KG1 (cell line): ENCODE measurements at regions not wholly inside any gene's neighbourhood (a gene's known extent, or its start where the extent isn't known, plus 50 kb on each side); places are given as distances from the start of the nearest gene placed in this dataset.
"Not testable (repeated sequence)": the region's sequence is repeated elsewhere in the genome, so short reads cannot be mapped to it uniquely, and the experiment has no call there.

Source experiments
- DNase-seq: peaks from one replicate; lab custom pipeline; 2025; lab: John Stamatoyannopoulos, UW

GRCh38 chr7:68393051-68393450 is 1205.2 kb upstream of the AUTS2 start:
- no peak for DNase-seq

- no peak for DNase-seq
Observed at GRCh38 chr7:68394131-68394530, 1204.1 kb upstream of the AUTS2 start.

DNA sequence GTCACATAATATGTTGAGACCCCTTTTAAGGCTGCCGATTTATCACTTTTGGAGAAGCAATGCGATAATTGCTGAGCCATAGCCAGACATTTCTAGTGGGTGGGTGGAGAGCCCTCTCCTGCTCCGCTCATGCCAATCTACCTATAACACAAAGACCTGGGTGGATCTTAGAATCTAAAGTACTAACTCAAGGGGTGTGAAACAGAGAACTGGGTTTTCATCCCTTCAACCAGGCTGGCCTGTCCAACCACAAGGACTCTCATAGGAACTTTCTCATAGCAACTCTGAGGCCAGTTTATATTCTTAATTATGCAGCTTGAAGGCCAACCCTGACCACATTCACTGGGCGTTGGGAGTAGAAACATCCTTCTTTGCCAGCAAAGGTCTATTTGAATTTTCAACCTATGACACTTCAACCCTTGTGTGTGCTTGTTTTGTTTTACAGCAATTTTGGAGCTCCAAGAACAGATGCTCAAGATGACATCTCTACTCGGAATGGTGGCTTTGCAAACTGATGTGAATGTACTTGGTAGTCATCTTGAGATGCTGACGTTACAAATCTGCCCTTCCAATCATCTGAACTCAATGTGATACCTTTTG is 1198.2 kb upstream of the AUTS2 start:
- DNase-seq, result no peak

DNA sequence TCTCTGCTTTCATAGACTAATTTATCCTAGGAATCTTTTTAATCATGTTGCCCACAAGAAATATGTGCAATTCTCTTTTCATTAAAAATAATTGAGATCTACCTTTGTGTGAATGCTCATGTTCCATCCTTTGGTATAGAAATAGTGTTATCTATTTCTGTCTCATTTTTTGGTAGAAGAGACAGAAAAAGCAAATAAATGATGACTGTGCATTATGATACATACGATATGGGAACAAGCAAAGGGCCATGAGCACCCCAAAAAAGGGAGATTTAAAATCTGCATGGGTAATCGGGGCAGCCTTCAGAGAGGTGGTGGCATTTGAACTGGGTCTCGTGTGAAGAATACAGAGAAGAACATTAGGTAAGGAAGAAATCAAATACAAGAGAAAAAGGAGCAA is 1197.5 kb upstream of the AUTS2 start:
- DNase-seq, result no peak

DNA sequence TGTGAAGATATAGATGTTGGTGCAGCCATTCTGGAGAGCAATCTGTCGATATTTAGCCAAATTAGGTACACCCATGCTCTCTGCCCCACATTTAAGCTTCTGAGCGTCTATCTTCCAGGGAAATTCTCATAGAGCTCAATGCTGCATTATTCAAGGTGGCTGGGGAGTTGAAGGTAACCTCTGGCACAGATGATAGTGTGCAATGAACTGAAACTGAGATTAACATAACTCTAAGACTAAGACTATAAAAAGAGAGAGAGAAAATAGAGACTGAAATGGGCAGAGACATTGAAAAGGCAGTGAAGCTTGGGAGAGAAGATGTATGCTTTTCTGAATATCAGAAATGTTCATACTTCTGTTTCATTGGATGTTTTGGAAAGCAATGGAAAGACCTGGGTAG is 1197.0 kb upstream of the AUTS2 start:
- no peak for DNase-seq

GRCh38 chr7:68406480-68406879 is 1191.8 kb upstream of the AUTS2 start:
- DNase-seq, result no peak

DNA sequence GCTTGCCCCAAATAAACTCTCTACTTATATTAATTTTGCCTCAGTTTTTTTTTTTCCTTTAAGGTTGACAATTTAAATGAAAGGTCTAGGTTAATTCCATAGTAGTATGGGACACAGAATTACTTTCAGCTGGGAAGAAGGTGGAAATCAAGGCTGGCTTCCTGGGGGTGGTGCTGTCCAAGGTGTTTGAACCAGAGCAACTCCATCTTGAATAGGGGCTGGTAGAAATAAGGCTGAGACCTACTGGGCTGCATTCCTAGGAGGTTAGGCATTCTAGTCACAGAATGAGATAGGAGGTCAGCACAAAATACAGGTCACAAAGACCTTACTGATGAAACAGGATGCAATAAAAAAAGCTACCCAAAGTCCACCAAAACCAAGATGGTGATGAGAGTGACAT is 1190.8 kb upstream of the AUTS2 start:
- no peak for DNase-seq

- no peak for DNase-seq
Observed at GRCh38 chr7:68408873-68409272, 1189.4 kb upstream of the AUTS2 start.

DNA sequence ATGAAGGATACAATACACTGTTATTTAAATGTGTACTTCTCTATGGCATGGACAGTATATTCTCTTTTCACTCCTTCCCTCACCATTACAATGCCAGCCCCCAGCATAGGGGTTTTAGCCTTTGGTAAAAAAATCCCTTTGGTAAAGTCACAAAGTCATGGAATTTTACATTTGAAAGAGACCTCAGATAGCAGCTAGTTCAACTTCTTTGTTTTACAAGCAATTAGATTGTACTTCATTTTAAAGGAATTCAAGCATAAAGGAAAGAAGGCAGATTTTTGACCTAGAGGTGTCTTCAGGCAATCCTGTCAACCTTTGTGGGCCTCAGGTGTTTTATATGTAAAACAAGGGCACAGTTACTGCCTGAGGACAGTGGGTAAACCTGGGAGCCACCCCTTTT is 1188.4 kb upstream of the AUTS2 start:
- no peak for DNase-seq

GRCh38 chr7:68410693-68411092 is 1187.6 kb upstream of the AUTS2 start:
- DNase-seq, result not testable (repeated sequence)

- no peak for DNase-seq
Observed at GRCh38 chr7:68411742-68412141, 1186.5 kb upstream of the AUTS2 start.

DNA sequence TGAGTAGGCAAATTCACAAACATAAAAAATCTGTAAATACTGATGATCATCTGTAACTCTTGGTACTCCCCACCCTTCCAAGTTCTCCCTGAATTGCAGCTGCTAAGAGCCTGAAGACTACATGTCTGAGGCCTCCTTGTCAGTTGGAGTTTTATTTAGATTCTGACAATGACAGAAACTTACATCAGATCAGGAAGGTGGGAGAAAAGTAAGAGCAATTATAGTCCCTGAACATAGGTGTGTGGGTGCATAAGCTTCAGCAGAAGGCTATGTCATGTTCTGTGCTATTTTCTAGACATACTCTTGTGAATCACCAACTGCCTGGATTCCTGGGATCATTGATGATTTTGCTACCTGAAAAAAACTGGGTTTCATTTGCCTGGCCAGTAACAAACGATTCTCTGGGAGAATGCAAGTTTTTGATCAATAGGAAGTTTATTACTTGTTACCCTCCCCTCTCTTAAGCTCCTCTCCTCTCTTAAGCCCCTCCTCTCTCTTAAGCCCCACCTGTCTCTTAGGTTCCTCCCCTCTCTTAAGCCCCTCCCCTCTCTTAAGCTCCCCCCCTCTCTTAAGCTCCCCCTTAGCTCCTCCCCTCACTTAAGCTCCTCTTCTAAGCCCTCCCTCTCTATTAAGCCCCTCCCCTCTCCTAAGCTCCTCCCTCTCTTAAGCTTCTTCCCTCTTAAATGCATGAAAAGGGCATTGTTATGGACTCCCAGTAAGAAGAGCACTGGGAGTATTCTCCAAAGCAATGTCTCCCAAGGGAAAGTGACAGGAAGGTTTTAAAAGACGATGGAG is 1183.4 kb upstream of the AUTS2 start:
- DNase-seq, result no peak

- DNase-seq, result no peak
Observed at GRCh38 chr7:68417002-68417401, 1181.3 kb upstream of the AUTS2 start.

DNA sequence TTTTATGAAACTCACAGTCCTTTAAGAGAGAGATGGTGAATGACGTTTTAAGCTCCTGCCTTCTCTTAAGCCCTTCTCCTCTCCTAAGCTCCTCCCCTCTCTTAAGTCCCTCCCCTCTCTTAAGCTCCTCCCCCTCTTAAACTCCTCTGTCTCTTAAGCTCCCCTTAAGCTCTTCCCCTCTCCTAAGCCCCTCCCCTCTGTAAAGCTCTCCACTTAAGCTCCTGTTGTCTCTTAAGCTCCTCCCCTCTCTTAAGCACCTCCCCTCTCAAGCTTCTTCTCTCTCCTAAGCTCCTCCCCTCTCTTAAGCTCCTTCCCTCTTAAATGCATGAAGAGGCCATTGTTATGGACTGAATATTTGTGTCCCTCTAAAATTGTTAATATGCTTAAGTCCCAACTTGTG is 1180.6 kb upstream of the AUTS2 start:
- no peak for DNase-seq

DNA sequence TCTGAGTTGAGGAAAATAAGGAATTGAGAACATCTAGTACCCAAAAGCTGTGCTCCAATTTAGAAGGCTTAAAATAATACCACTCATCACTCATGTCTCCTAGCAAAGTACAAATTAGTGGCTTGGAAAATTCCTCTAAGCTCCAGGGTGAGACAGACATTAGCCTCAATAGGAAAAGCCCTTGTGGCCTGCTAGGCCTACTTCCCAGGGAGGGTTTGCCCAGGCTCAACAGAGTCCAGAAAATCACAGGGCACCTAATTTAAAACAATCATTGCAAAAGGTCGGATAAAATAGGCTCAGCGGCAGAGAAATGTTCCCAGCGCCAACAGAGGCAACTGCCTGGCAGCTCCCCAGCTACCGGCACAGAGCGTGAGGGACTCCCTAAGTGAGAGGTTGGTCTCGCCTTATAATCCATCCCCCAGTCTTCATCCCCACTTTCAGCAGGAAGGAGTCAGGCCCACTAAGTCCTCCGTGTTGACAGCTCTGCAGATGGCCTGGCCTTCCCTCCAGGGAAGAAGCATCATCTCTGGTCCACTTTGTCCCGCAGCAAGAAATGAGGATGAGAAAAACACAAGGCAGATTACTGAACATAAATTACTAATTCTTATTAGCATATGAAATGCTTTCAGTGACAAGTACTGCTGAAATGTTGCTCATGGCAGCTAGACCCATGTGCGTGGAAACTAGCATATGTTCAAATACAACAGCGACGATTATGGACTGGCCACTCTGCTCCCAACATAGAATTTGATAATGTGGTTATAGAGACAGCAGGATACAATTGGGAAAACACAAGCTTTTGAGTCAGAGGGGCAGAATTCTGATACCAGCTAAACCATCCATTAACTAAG is 1177.7 kb upstream of the AUTS2 start:
- no peak for DNase-seq

- DNase-seq, result no peak
Observed at GRCh38 chr7:68421712-68422111, 1176.6 kb upstream of the AUTS2 start.

DNA sequence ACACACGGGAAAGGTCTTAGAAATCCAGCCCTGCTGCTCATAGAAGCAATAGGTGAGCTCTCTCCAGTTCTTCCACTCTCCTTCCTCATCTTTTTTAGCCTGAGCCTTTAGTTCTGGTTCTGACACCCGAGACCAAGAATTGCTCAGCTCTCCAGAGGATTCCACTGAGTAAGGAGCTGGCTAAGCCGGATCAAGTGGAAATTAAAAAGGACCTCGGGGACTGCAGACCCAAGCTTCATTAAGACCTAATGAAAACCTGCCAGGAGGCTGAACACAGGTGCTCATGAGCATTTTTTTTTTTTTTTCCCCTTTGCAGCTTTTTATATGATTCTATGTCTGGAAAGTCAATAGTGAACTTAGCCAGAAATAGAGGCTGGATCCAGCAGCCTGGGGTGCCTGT is 1176.0 kb upstream of the AUTS2 start:
- DNase-seq, result no peak

- DNase-seq, result no peak
Observed at GRCh38 chr7:68423356-68423755, 1174.9 kb upstream of the AUTS2 start.

DNA sequence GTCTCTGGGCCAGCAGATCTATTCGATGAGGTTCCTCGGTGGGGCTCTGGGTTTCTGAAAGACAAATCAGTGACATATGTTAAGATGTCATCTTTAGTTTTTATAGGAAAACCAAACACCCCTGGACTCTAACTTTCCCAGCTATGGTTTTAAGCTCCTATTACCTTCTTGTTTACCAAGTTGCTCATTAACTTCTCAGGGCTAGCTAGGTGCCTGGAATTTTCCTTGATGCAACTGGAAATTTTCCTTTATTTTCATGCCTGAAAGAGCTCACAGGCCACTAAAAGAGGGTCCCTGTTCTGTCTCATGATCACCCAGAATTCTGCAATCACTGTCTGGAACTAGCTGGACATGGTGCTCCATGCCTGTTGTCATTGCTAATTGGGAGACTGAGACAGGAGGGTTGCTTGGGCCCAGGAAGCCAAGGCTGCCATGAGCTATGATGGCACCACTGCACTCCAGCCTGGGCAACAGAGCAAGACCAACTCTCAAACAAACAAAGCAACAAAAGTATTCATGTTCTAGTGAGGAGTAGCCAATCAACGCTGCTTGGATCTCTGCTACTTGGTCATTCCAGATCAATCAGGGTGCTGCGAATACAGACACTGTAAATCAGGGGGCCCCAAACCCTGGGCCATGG is 1173.5 kb upstream of the AUTS2 start:
- DNase-seq, result no peak

DNA sequence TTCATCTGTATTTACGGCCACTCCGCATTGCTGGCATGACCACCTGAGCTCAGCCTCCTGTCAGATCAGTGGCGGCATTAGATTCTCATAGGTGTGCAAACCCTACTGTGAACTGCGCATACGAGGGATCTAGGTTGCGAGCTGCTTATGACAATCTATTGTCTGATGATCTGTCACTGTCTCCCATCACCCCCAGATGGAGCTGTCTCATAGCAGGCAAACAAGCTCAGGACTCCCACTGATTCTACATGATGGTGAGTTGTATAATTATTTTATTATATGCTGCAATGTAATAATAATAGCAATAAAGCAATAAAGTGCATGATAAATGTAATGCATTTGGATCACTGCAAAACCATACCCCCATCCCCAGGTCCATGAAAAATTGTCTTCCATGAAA is 1172.9 kb upstream of the AUTS2 start:
- no peak for DNase-seq

- no peak for DNase-seq
Observed at GRCh38 chr7:68429411-68430117, 1168.7 kb upstream of the AUTS2 start.

- DNase-seq, result no peak
Observed at GRCh38 chr7:68432585-68432984, 1165.7 kb upstream of the AUTS2 start.
